ENCODE measurements at regions not wholly inside any gene's neighbourhood (a gene's known extent, or its start where the extent isn't known, plus 50 kb on each side); places are given as distances from the start of the nearest gene placed in this dataset.
"Not testable (repeated sequence)": the region's sequence is repeated elsewhere in the genome, so short reads cannot be mapped to it uniquely, and the experiment has no call there.

- no peak for DNase-seq (ENCODE audit: low spot score)
Measured at GRCh38 chr10:56298941-56299340, 62.1 kb downstream of the ZWINT start.

DNA sequence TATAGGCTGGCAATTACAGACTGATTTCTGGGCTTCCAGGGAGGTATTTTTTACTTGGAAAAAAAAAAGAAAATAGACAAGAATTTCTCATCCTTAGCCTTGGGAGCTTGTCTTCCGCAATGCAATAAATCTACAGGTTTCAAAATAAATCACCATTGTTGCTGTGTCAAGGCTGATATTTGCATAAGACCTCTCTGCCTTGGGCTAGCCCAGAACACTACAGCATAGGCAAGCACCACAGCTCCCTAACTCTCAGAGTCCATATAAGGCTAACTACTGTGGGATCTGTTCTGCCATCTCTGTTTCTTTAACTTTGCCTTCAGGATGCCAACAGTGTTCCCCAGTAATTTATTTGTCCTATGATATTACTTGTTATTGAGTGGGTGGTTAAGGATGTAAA is 64.4 kb downstream of the ZWINT start:
- DNase-seq (ENCODE audit: low spot score): no peak

DNA sequence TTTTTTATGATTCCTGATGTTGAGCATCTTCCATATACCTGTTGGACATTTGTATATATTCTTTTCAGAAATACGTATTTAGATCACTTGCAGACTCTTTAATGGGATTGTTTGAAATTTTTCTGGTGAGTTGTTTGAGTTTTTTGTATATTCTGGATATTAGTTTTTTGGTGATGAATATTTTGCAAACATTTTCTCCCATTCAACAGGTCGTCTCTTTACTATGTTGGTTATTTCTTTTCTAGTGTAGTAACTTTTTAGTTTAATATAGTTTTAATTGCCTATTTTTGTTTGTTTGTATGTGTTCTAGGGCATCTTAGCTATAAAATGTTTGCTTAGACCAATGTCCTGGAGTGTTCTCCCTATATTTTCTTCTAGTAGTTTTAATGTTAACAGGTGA is 72.7 kb downstream of the ZWINT start:
- no peak for DNase-seq (ENCODE audit: low spot score)

- no peak for DNase-seq (ENCODE audit: low spot score)
Measured at GRCh38 chr10:56286096-56286495, 75.0 kb downstream of the ZWINT start.

DNA sequence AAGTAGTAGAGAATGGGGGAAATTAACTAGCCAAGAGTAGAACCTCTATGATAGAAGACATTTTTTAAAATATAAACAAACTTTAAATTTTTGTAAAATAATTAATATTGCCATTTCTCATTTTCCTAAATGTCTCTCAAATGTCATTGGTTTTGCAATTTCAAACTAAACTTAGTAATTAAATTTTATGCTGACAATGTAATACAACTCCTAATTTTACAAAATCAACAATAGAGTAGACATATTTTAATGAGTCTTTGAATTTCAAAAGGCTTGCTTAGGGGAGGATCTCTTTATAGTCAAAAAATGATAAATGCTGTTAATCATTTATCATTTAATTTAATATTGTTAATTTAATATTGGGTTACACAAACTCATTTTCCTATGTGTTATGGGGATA is 81.8 kb downstream of the ZWINT start:
- no peak for DNase-seq (ENCODE audit: low spot score)

- no peak for DNase-seq (ENCODE audit: low spot score)
Measured at GRCh38 chr10:56269181-56269580, 91.9 kb downstream of the ZWINT start.

DNA sequence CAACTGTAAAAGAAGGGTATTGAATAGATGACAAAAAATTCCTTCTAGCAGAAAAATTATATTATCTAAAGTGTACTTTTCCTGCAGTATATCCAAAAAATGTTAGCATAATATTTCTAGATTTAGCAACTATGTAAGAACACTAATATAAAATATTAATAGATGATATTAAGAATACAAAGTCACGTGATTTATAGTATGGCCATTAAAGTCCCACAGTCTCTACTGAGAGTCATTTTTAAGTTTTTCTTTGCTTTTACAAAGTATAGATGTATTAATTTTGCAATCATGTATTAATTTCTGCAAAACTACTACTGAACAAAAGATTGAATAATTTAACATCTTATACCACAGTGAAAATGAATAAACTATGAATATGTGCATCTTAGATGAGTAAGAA is 94.9 kb downstream of the ZWINT start:
- no peak for DNase-seq (ENCODE audit: low spot score)

DNA sequence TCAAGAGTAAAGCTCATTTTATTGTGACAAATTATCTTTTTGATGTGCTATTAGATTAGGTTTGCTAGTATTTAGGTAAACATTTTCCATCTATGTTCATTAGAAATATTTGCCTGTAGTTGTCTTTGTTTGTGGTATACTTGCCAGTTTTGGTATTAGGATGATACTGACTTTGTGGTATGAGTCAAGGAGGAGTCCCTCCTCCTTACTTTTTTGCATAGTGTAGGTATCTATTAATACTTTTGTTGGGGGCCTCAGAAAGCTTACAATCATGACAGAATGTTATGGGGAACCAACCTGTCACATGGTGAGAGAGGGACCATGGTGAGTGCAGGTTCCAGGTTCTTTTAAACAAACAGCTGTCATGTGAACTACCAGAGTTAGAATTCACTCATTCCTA is 102.1 kb downstream of the ZWINT start:
- DNase-seq (ENCODE audit: low spot score): no peak

GRCh38 chr10:56258378-56258777 is 102.7 kb downstream of the ZWINT start:
- DNase-seq (ENCODE audit: low spot score): no peak

DNA sequence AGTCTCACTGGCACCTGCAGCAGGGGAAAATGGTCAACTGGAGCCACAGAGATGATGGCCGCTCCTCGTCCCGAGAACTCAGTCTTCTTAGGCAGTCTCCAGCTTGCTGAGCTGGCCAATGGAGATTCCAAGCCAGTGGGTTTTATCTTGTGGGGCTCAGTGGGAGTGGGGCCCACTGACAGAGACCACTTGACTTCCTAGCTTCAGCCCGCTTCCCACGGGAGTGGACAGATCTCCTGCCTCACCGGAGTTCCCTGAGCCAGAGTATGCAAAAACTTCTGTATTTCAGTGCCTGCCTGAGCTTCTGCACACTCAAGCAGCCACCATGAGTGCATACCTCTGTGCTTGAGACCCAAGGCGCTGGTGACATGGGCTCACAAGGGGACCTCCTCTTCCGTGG is 105.8 kb downstream of the ZWINT start:
- DNase-seq (ENCODE audit: low spot score): no peak

DNA sequence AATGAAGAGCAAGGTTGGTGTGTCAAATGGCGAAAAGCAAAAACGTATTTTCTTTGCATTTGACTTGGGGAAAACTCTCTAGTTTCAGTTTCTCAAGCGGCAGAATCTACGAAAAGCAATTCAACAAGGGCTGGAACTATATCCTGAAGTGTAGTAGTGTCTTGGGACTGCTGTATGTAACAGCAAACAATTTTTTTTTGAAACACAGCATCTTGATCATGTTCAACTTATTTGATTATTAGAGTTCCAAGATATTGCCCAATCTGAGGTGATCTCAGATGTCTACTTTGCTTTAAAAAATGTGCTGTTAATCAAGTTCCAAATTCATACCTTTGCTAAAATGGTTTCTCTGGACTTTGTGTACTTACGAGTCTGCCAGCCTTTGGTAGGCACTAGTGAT is 120.6 kb downstream of the ZWINT start:
- DNase-seq (ENCODE audit: low spot score): no peak

- no peak for DNase-seq (ENCODE audit: low spot score)
Measured at GRCh38 chr10:56231436-56231835, 129.6 kb downstream of the ZWINT start.

- DNase-seq (ENCODE audit: low spot score): no peak
Measured at GRCh38 chr10:56222237-56222636, 138.8 kb downstream of the ZWINT start.

GRCh38 chr10:56212951-56213350 is 148.1 kb downstream of the ZWINT start:
- no peak for DNase-seq (ENCODE audit: low spot score)

GRCh38 chr10:56181607-56182006 is 179.5 kb downstream of the ZWINT start:
- DNase-seq (ENCODE audit: low spot score): no peak

DNA sequence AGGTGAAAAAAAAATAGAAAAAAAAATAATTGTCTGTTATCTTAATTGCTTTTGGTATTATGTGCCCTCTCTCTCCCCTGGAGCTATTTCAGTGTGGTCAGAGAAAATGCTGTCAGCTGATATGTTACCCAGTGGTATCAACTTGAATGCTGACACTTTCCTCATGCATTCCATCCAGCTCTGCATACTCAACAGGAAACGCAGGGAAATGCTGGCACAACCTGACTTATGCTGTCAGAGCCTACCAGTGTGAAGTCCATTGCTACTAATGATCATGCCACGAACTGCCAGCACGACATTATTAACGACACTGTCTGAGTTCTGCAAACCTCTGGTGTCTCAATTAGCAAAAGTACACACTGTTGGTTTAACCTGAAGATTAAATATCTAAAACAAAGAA is 182.8 kb downstream of the ZWINT start:
- DNase-seq (ENCODE audit: low spot score): no peak

DNA sequence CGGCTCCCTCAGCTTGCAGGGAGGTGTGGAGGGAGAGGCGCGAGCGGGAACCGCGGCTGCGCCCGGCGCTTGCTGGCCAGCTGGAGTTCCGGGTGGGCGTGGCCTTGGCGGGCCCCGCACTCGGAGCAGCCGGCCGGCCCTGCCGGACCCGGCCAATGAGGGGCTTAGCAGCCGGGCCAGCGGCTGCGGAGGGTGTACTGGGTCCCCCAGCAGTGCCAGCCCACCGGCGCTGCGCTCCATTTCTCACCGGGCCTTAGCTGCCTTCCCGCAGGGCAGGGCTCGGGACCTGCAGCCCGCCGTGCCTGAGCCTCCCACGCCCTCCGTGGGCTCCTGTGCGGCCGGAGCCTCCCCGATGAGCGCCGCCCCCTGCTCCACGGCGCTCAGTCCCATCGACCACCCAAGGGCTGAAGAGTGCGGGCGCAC is 206.0 kb downstream of the ZWINT start:
- DNase-seq (ENCODE audit: low spot score): not testable (repeated sequence)

GRCh38 chr10:56146806-56147205 is 214.3 kb downstream of the ZWINT start:
- no peak for DNase-seq (ENCODE audit: low spot score)

DNA sequence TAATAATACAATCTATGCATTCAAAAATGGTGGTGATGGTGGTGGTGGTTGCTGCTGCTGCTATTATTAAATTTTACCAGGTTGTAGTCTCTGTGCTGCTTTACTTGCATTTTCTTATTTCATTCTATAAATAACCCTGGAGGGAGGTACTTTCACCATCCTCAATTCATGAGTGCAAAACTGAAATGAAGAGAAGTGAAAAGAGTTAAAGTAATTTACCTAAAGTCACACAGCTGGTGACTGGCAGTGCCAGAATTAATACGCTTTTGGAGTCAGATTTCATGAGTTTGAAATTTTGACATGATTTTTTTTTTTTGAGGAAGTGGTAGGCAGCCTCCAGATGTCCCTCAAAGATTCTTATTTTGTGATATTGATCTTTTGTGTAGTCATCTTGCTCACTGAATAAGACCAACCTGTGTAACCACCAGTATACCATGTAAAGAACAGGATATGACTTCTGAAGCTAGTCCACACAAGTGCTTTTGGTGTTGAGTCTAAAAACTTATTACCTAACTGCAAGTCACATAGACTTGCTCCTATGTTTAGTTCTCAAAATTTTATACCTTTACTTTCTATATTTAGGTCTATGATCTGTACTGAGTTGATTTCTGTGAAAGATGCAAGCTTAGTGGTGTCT is 218.8 kb downstream of the ZWINT start:
- DNase-seq (ENCODE audit: low spot score): no peak

DNA sequence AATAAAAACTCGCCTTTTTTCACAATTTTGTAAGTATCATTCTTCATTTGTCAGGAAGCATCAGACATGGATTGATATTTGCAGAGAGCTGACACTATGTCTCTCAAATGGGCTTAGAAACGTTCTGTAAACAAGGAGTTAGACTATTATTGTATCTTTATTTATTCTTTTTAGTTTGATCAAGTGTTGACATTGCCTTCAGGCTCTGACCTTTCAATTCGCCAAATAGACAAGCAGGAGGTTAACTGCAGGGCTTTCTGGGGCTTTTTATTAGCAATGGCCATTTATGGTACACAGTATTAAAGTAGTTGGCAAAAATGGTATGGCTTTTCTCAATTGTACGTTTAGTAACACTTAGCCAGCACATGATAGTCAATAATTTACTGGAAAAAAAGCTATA is 221.7 kb downstream of the ZWINT start:
- no peak for DNase-seq (ENCODE audit: low spot score)

DNA sequence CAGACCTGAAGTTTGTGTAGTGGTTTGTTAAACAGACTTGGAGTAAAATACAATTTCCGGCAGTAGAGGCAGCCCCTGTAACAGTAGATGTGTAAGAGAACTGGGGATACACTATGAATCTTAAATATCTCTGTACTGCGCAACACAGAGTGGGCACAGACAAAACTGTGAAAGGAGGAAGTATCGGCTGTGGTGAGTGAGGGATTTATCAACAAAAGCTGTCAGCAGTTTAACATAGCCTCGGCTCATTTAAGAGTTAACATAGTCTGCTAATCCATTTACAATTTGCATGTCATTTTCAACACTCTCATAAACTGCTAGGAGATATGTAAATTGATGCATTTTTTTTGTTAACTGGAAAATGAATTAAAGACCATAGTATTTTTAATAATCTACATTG is 225.2 kb downstream of the ZWINT start:
- no peak for DNase-seq (ENCODE audit: low spot score)

- no peak for DNase-seq (ENCODE audit: low spot score)
Measured at GRCh38 chr10:56123247-56123646, 237.8 kb downstream of the ZWINT start.

- peak; percentile 28 for DNase-seq (ENCODE audit: low spot score)
Measured at GRCh38 chr10:56116684-56117083, 244.4 kb downstream of the ZWINT start.

DNA sequence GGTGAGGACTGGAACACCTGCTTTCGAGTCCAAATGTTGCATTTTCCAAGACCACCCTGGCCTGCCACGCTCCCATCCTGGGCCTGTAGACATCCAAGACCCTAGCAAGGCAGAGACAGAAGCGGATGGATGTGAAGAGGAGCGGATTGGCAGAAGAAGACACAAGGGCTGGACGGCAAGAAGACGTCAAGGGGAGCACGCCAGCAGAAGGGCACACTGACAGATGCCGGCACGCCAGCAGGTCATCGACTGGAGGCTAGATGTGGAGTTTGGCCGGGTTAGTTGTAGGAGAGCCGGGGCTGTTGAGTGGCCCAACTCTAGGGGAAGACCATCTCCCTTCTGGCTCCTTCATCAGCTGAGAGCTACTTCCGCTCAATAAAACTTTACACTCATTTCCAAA is 251.6 kb downstream of the ZWINT start:
- no peak for DNase-seq (ENCODE audit: low spot score)

- no peak for DNase-seq (ENCODE audit: low spot score)
Measured at GRCh38 chr10:56104923-56105322, 256.1 kb downstream of the ZWINT start.

Data from D341Med (cell line).